ENCODE measurements at regions not wholly inside any gene's neighbourhood (a gene's known extent, or its start where the extent isn't known, plus 50 kb on each side); places are given as distances from the start of the nearest gene placed in this dataset.
"Not testable (repeated sequence)": the region's sequence is repeated elsewhere in the genome, so short reads cannot be mapped to it uniquely, and the experiment has no call there.

- H3K4me3 Mint-ChIP-seq: no peak overlapping the region
- peaks cover 14% of the 10 kb centered on the region for H3K9me3 Mint-ChIP-seq
- H3K36me3 Mint-ChIP-seq: no peaks in the 10 kb centered on the region
- ATAC-seq (no peak), DNase-seq (ENCODE audit: low spot score in 2 of 2) (no peak)
- H3K4me1 Mint-ChIP-seq: no peaks in the 10 kb centered on the region
- H3K27ac Mint-ChIP-seq: no peak overlapping the region
These were observed 424.9 kb downstream of the LIG4 start for GRCh38 chr13:107790397-107790796.

GRCh38 chr13:107788464-107789165, 426.7 kb downstream of the LIG4 start:
- DNase-seq (ENCODE audit: low spot score in 2 of 2) (no peak), ATAC-seq (no peak)
- Mint-ChIP-seq H3K27ac (no peak overlapping the region), H3K9me3 (peaks cover 16% of the 10 kb centered on the region), H3K4me1 (no peaks in the 10 kb centered on the region), H3K36me3 (no peaks in the 10 kb centered on the region), H3K4me3 (no peak overlapping the region)

- DNase-seq (ENCODE audit: low spot score in 2 of 2); H3K4me1 Mint-ChIP-seq; ATAC-seq; H3K36me3 Mint-ChIP-seq; H3K27ac Mint-ChIP-seq; H3K4me3 Mint-ChIP-seq: not testable (repeated sequence)
- peaks cover 14% of the 10 kb centered on the region for H3K9me3 Mint-ChIP-seq
These were observed 432.7 kb downstream of the LIG4 start for GRCh38 chr13:107782646-107783045.

GRCh38 chr13:107778094-107778493, 437.2 kb downstream of the LIG4 start:
- Mint-ChIP-seq H3K9me3 (peaks cover 11% of the 10 kb centered on the region), H3K4me1 (no peaks in the 10 kb centered on the region)
- ATAC-seq: no peak

GRCh38 chr13:107770541-107770940, 444.8 kb downstream of the LIG4 start:
- no peak for ATAC-seq
- H3K36me3 Mint-ChIP-seq: no peaks in the 10 kb centered on the region
- H3K9me3 Mint-ChIP-seq: peaks cover 6% of the 10 kb centered on the region
- H3K27ac Mint-ChIP-seq: no peak overlapping the region
- DNase-seq (ENCODE audit: low spot score in 2 of 2): no peak
- H3K4me3 Mint-ChIP-seq: no peak overlapping the region
- no peaks in the 10 kb centered on the region for H3K4me1 Mint-ChIP-seq

More at GRCh38 chr13:107778094-107778493, 437.2 kb downstream of the LIG4 start:
- no peaks in the 10 kb centered on the region for H3K36me3 Mint-ChIP-seq
- no peak overlapping the region for H3K27ac Mint-ChIP-seq
- no peak overlapping the region for H3K4me3 Mint-ChIP-seq
- no peak for DNase-seq (ENCODE audit: low spot score in 2 of 2)

GRCh38 chr13:107767119-107767518, 448.2 kb downstream of the LIG4 start:
- peaks cover 8% of the 10 kb centered on the region for H3K9me3 Mint-ChIP-seq
- H3K4me3 Mint-ChIP-seq: no peak overlapping the region
- DNase-seq (ENCODE audit: low spot score in 2 of 2): no peak
- no peak for ATAC-seq
- H3K27ac Mint-ChIP-seq: no peak overlapping the region
- H3K36me3 Mint-ChIP-seq: no peaks in the 10 kb centered on the region
- no peaks in the 10 kb centered on the region for H3K4me1 Mint-ChIP-seq

- no peak overlapping the region for H3K4me3 Mint-ChIP-seq
- no peaks in the 10 kb centered on the region for H3K36me3 Mint-ChIP-seq
- DNase-seq (ENCODE audit: low spot score in 2 of 2) (no peak), ATAC-seq (no peak)
- peaks cover 8% of the 10 kb centered on the region for H3K9me3 Mint-ChIP-seq
- H3K27ac Mint-ChIP-seq: no peak overlapping the region
- no peaks in the 10 kb centered on the region for H3K4me1 Mint-ChIP-seq
These were observed 449.5 kb downstream of the LIG4 start for GRCh38 chr13:107765724-107766401.

GRCh38 chr13:107764046-107764445, 451.3 kb downstream of the LIG4 start:
- no peak for ATAC-seq
- Mint-ChIP-seq H3K9me3 (peaks cover 17% of the 10 kb centered on the region), H3K4me1 (no peaks in the 10 kb centered on the region), H3K27ac (no peak overlapping the region), H3K36me3 (no peaks in the 10 kb centered on the region), H3K4me3 (no peak overlapping the region)
- DNase-seq (ENCODE audit: low spot score in 2 of 2): no peak

- DNase-seq (ENCODE audit: low spot score in 2 of 2) (no peak), ATAC-seq (no peak)
- Mint-ChIP-seq H3K4me3 (no peak overlapping the region), H3K4me1 (no peaks in the 10 kb centered on the region), H3K27ac (no peak overlapping the region), H3K9me3 (peaks cover 11% of the 10 kb centered on the region), H3K36me3 (no peaks in the 10 kb centered on the region)
These were observed 461.6 kb downstream of the LIG4 start for GRCh38 chr13:107753748-107754147.

- Mint-ChIP-seq H3K9me3 (peaks cover 11% of the 10 kb centered on the region), H3K4me1 (no peaks in the 10 kb centered on the region), H3K4me3 (no peak overlapping the region), H3K36me3 (no peaks in the 10 kb centered on the region), H3K27ac (no peak overlapping the region)
- ATAC-seq (no peak), DNase-seq (ENCODE audit: low spot score in 2 of 2) (no peak)
These were observed 462.0 kb downstream of the LIG4 start for GRCh38 chr13:107753291-107753690.

- ATAC-seq: no peak
- Mint-ChIP-seq H3K4me3 (no peak overlapping the region), H3K36me3 (no peaks in the 10 kb centered on the region), H3K4me1 (no peaks in the 10 kb centered on the region), H3K9me3 (peaks cover 5% of the 10 kb centered on the region), H3K27ac (no peak overlapping the region)
- no peak for DNase-seq (ENCODE audit: low spot score in 2 of 2)
These were observed 471.4 kb downstream of the LIG4 start for GRCh38 chr13:107743983-107744382.

GRCh38 chr13:107743526-107743925, 471.8 kb downstream of the LIG4 start:
- ATAC-seq (no peak), DNase-seq (ENCODE audit: low spot score in 2 of 2) (no peak)
- Mint-ChIP-seq H3K36me3 (no peaks in the 10 kb centered on the region), H3K9me3 (peaks cover 8% of the 10 kb centered on the region), H3K4me1 (no peaks in the 10 kb centered on the region), H3K27ac (no peak overlapping the region), H3K4me3 (no peak overlapping the region)

GRCh38 chr13:107743100-107743499, 472.2 kb downstream of the LIG4 start:
- H3K4me1 Mint-ChIP-seq: no peaks in the 10 kb centered on the region
- ATAC-seq: no peak
- no peak overlapping the region for H3K27ac Mint-ChIP-seq
- H3K36me3 Mint-ChIP-seq: no peaks in the 10 kb centered on the region
- peaks cover 11% of the 10 kb centered on the region for H3K9me3 Mint-ChIP-seq
- DNase-seq (ENCODE audit: low spot score in 2 of 2): no peak
- no peak overlapping the region for H3K4me3 Mint-ChIP-seq

GRCh38 chr13:107742544-107742943, 472.8 kb downstream of the LIG4 start:
- no peak overlapping the region for H3K4me3 Mint-ChIP-seq
- no peak overlapping the region for H3K27ac Mint-ChIP-seq
- no peak for ATAC-seq
- H3K4me1 Mint-ChIP-seq: no peaks in the 10 kb centered on the region
- no peak for DNase-seq (ENCODE audit: low spot score in 2 of 2)
- no peaks in the 10 kb centered on the region for H3K36me3 Mint-ChIP-seq
- peaks cover 11% of the 10 kb centered on the region for H3K9me3 Mint-ChIP-seq

GRCh38 chr13:107738004-107738403, 477.3 kb downstream of the LIG4 start:
- DNase-seq (ENCODE audit: low spot score in 2 of 2): no peak
- Mint-ChIP-seq H3K27ac (no peak overlapping the region), H3K4me3 (no peak overlapping the region), H3K4me1 (no peaks in the 10 kb centered on the region), H3K9me3 (peaks cover 11% of the 10 kb centered on the region), H3K36me3 (no peaks in the 10 kb centered on the region)
- no peak for ATAC-seq

- DNase-seq (ENCODE audit: low spot score in 2 of 2) (no peak), ATAC-seq (no peak)
- no peaks in the 10 kb centered on the region for H3K36me3 Mint-ChIP-seq
- H3K4me3 Mint-ChIP-seq: no peak overlapping the region
- H3K4me1 Mint-ChIP-seq: no peaks in the 10 kb centered on the region
- peaks cover 11% of the 10 kb centered on the region for H3K9me3 Mint-ChIP-seq
- H3K27ac Mint-ChIP-seq: no peak overlapping the region
These were observed 478.6 kb downstream of the LIG4 start for GRCh38 chr13:107736731-107737130.

Data from stimulated activated effector memory CD8-positive, alpha-beta T cell treated with anti-CD3 and anti-CD28 coated beads, Interleukin-12 subunit alpha, Interleukin-12 subunit beta, amount 100 ng/mL, for 72 hours (primary cell).